SU-DHL-6 (cell line): ENCODE measurements at regions not wholly inside any gene's neighbourhood (a gene's known extent, or its start where the extent isn't known, plus 50 kb on each side); places are given as distances from the start of the nearest gene placed in this dataset.

Experiments used
- H2AFZ ChIP-seq: fragments of 200-600 bp; sonication (generic); 2 replicates; pipeline ENCODE4 v1.6.1; 2014; ENCODE audit warnings: low read depth, mild to moderate bottlenecking, moderate library complexity, mixed read lengths, antibody characterized with exemption, low read length; ENCODE audit not compliant: severe bottlenecking
- H3F3A ChIP-seq: fragments of 200-600 bp; shearing (Covaris generic); 2 replicates; pipeline ENCODE4 v1.6.0; 2016; ENCODE audit warnings: antibody characterized with exemption, mild to moderate bottlenecking; ENCODE audit not compliant: insufficient read depth
- H3K27ac ChIP-seq: fragments of 200-600 bp; sonication (generic); 2 replicates; pipeline ENCODE4 v1.5.1; 2016; ENCODE audit warnings: low read depth, mild to moderate bottlenecking, low read length, moderate library complexity, mixed read lengths
- H3K27me3 ChIP-seq: fragments of 200-600 bp; sonication (generic), shearing (Covaris generic); 2 replicates; pipeline ENCODE4 v1.6.0; 2014; ENCODE audit warnings: mild to moderate bottlenecking, low read length
- H3K36me3 ChIP-seq: fragments of 200-600 bp; sonication (generic); 2 replicates; pipeline ENCODE4 v1.6.1; 2014; ENCODE audit warnings: mild to moderate bottlenecking, low read length, mixed read lengths
- H3K4me2 ChIP-seq: fragments of 300-600, 200-600 bp; shearing (Covaris generic), sonication (generic); 2 replicates; pipeline ENCODE4 v1.6.0; 2014; ENCODE audit warnings: low read length, low read depth, mild to moderate bottlenecking; ENCODE audit not compliant: poor library complexity, severe bottlenecking
- H3K4me3 ChIP-seq: fragments of 200-600 bp; sonication (generic); 2 replicates; pipeline ENCODE4 v1.5.1; 2014; ENCODE audit warnings: antibody characterized with exemption, low read length, mild to moderate bottlenecking, mixed read lengths; ENCODE audit not compliant: insufficient read depth, poor library complexity, severe bottlenecking
- H3K79me2 ChIP-seq: fragments of 200-600 bp; sonication (generic); 2 replicates; pipeline ENCODE4 v1.6.1; 2014; ENCODE audit warnings: mild to moderate bottlenecking, low read length, moderate library complexity; ENCODE audit not compliant: insufficient read depth
- H3K9ac ChIP-seq: fragments of 200-600 bp; sonication (generic); 2 replicates; pipeline ENCODE4 v1.7.0; 2014; ENCODE audit warnings: mild to moderate bottlenecking, low read length
- H3K9me2 ChIP-seq: fragments of 200-600 bp; sonication (generic); replicated peaks from 2 replicates; pipeline ENCODE4 v1.6.1; 2014; ENCODE audit warnings: low read length; ENCODE audit not compliant: insufficient read depth
- H3K9me3 ChIP-seq: fragments of 200-600 bp; sonication (generic); 2 replicates; pipeline ENCODE4 v1.6.1; 2014; ENCODE audit warnings: low read length, mixed read lengths; ENCODE audit not compliant: insufficient read depth
- H4K20me1 ChIP-seq: fragments of 200-600 bp; sonication (generic); 2 replicates; pipeline ENCODE4 v1.6.1; 2014; ENCODE audit warnings: low read depth, mild to moderate bottlenecking, antibody characterized with exemption, low read length, moderate library complexity, mixed read lengths
- EZH2phosphoT487 ChIP-seq: fragments of 200-600 bp; sonication (generic), shearing (Covaris generic); conservative IDR thresholded peaks from 2 replicates; pipeline ENCODE4 v1.6.1; 2018; ENCODE audit warnings: mild to moderate bottlenecking, antibody characterized with exemption, low read length, moderate library complexity, mixed read lengths
- TF ChIP-seq, protein P1 (sequence below): fragments of 200-600 bp; sonication (generic); IDR thresholded peaks from one replicate; pipeline ENCODE4 v1.5.1; 2017; ENCODE audit warnings: antibody characterized with exemption, mild to moderate bottlenecking, low read length, moderate library complexity; ENCODE audit not compliant: insufficient read depth, poor library complexity, severe bottlenecking

DNA sequence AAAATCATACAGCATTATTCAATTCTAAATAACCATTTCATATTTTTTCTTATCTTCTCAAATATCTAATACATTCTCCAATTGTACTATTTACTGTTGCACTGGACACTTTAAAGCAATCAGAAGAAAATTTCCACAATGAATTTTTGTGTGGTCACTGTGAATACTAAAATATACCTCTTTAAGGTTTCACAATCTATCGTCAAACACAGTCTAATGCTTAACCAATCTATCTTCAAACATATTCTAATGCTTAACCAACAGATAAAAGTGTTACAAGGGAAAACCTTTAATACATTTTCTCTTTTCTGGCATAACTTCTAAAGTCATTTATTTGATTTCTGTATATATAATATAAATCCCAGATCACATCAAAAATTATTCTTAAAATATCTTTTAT is 2035.5 kb upstream of the CDH6 start:
- H4K20me1 ChIP-seq: no peaks in the 10 kb centered on the region
- no peak overlapping the region for H3K9ac ChIP-seq
- H3K79me2 ChIP-seq: no peaks in the 10 kb centered on the region
- H3K4me2 ChIP-seq: no peak overlapping the region
- no peak overlapping the region for H3K4me3 ChIP-seq
- no peaks in the 10 kb centered on the region for H3K9me3 ChIP-seq
- H3K36me3 ChIP-seq: no peaks in the 10 kb centered on the region
- H3K27me3 ChIP-seq: no peaks in the 10 kb centered on the region
- TF ChIP-seq, protein P1, sequence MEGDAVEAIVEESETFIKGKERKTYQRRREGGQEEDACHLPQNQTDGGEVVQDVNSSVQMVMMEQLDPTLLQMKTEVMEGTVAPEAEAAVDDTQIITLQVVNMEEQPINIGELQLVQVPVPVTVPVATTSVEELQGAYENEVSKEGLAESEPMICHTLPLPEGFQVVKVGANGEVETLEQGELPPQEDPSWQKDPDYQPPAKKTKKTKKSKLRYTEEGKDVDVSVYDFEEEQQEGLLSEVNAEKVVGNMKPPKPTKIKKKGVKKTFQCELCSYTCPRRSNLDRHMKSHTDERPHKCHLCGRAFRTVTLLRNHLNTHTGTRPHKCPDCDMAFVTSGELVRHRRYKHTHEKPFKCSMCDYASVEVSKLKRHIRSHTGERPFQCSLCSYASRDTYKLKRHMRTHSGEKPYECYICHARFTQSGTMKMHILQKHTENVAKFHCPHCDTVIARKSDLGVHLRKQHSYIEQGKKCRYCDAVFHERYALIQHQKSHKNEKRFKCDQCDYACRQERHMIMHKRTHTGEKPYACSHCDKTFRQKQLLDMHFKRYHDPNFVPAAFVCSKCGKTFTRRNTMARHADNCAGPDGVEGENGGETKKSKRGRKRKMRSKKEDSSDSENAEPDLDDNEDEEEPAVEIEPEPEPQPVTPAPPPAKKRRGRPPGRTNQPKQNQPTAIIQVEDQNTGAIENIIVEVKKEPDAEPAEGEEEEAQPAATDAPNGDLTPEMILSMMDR: no peak
- no peak for TF ChIP-seq EZH2phosphoT487
- H2AFZ ChIP-seq: no peak overlapping the region
- H3F3A ChIP-seq: no peaks in the 10 kb centered on the region
- H3K27ac ChIP-seq: no peak overlapping the region
- no peaks in the 10 kb centered on the region for H3K9me2 ChIP-seq

DNA sequence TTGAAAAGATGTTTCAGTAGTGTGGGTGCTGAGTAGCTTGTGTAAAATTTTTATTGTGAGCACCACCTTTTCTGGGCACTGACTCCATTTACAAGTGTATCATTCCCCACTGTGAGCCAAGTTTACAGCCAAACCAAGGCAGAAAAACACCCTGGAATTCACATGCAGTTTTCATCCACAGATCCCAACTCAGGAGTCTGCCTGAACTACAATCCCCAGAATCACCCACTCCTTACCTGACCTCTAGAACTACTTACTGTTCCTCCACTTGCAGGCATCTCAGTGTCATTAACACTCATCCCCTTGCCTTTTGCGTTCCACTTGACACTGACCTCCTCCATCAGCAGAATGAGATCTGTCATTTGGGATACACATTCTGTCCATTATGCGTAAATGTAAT is 2042.6 kb upstream of the CDH6 start:
- Histone ChIP-seq H3K4me2 (no peak overlapping the region), H3K4me3 (no peak overlapping the region), H3K36me3 (no peaks in the 10 kb centered on the region), H3F3A (no peaks in the 10 kb centered on the region), H3K9me3 (no peaks in the 10 kb centered on the region), H2AFZ (no peak overlapping the region), H3K79me2 (no peaks in the 10 kb centered on the region), H4K20me1 (no peaks in the 10 kb centered on the region), H3K9me2 (no peaks in the 10 kb centered on the region), H3K9ac (no peak overlapping the region), H3K27ac (no peak overlapping the region), H3K27me3 (no peaks in the 10 kb centered on the region)
- no peak for TF ChIP-seq EZH2phosphoT487
- TF ChIP-seq, protein P1: no peak

DNA sequence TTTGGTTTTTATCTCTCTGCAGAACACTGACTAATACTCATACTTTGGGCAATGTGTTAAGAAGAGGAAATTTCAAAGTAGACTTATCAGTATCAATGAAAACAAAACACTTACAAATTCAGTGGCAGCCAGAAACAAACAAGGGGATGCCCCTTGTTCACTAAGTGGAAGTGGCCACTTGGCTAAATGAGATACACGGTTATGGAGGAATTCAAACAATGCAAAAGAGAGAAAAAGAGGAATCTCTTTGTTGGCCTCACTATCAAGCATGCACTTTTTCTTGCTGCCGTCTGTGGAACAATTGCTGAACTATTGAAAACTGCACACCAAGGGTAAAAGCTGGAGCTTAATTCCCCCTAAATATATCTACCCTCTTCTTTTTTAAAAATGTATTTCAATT is 2044.9 kb upstream of the CDH6 start:
- Histone ChIP-seq H3K27ac (no peak overlapping the region), H3F3A (no peaks in the 10 kb centered on the region), H3K9ac (no peak overlapping the region), H3K27me3 (no peaks in the 10 kb centered on the region), H3K4me2 (no peak overlapping the region), H3K79me2 (no peaks in the 10 kb centered on the region), H3K36me3 (no peaks in the 10 kb centered on the region; the same call in 1 of the 2 replicates), H4K20me1 (no peaks in the 10 kb centered on the region), H2AFZ (no peak overlapping the region), H3K9me2 (no peaks in the 10 kb centered on the region), H3K4me3 (no peak overlapping the region), H3K9me3 (no peaks in the 10 kb centered on the region)
- TF ChIP-seq EZH2phosphoT487: no peak
- TF ChIP-seq, protein P1: no peak

DNA sequence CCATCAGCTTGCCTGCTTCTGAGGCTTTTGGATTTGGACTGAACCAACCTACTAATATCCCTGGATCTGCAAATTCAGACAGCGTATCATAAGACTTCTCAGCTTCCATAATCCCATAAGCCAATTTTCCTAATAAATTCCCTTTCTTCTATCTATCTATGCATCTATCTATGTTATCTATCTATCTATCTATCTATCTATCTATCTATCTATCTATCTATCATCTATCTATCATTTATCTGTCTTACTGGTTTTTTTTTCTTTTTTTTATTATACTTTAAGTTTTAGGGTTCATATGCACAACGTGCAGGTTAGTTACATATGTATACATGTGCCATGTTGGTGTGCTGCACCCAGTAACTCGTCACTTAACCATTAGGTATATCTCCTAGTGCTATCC is 2045.4 kb upstream of the CDH6 start:
- no peaks in the 10 kb centered on the region for H3K9me2 ChIP-seq

More for the DNA sequence above, 2045.4 kb upstream of the CDH6 start:
- no peaks in the 10 kb centered on the region for H3F3A ChIP-seq
- H3K27ac ChIP-seq: no peak overlapping the region
- H4K20me1 ChIP-seq: no peaks in the 10 kb centered on the region
- no peaks in the 10 kb centered on the region; the same call in 1 of the 2 replicates for H3K36me3 ChIP-seq
- H3K79me2 ChIP-seq: no peaks in the 10 kb centered on the region
- H3K9ac ChIP-seq: no peak overlapping the region
- no peak overlapping the region for H2AFZ ChIP-seq
- TF ChIP-seq EZH2phosphoT487: no peak
- TF ChIP-seq, protein P1: no peak
- no peaks in the 10 kb centered on the region for H3K9me3 ChIP-seq
- H3K27me3 ChIP-seq: no peaks in the 10 kb centered on the region
- no peak overlapping the region for H3K4me2 ChIP-seq
- H3K4me3 ChIP-seq: no peak overlapping the region
